ENCODE measurements at regions not wholly inside any gene's neighbourhood (a gene's known extent, or its start where the extent isn't known, plus 50 kb on each side); places are given as distances from the start of the nearest gene placed in this dataset.

GRCh38 chr17:73980517-73980916 is 223.0 kb upstream of the RPL38 start:
- TF ChIP-seq EP300 (IDR thresholded peaks at IDR 0.05; ENCODE audit: low read depth), result no peak
- no peak for TF ChIP-seq CTCF (IDR thresholded peaks at IDR 0.05)

All from transverse colon (tissue), 3 donors.